Pulmonary artery endothelial cell (primary cell): ENCODE measurements at regions not wholly inside any gene's neighbourhood (a gene's known extent, or its start where the extent isn't known, plus 50 kb on each side); places are given as distances from the start of the nearest gene placed in this dataset.

Experiments
- DNase-seq: peaks from one replicate; pipeline ENCODE4 v3.0.0-alpha.2; 2011; ENCODE audit warnings: low read depth, low spot score

GRCh38 chr11:80379620-80380278 lies 938.9 kb upstream of the TENM4 start:
- DNase-seq, result no peak

- DNase-seq, result no peak
Measured at GRCh38 chr11:80371931-80372330, 931.1 kb upstream of the TENM4 start.

- DNase-seq, result no peak
Measured at GRCh38 chr11:80365980-80366379, 925.1 kb upstream of the TENM4 start.

- DNase-seq, result no peak
Measured at GRCh38 chr11:80365076-80365725, 924.4 kb upstream of the TENM4 start.

- DNase-seq, result no peak
Measured at GRCh38 chr11:80362563-80363340, 921.9 kb upstream of the TENM4 start.

- DNase-seq, result no peak
Measured at GRCh38 chr11:80355251-80355650, 914.4 kb upstream of the TENM4 start.

- DNase-seq, result no peak
Measured at GRCh38 chr11:80350541-80350940, 909.7 kb upstream of the TENM4 start.

- no peak for DNase-seq
Measured at GRCh38 chr11:80349997-80350396, 909.2 kb upstream of the TENM4 start.

GRCh38 chr11:80346353-80347059 lies 905.7 kb upstream of the TENM4 start:
- DNase-seq, result no peak

- no peak for DNase-seq
Measured at GRCh38 chr11:80343436-80343835, 902.6 kb upstream of the TENM4 start.

- no peak for DNase-seq
Measured at GRCh38 chr11:80338231-80338630, 897.4 kb upstream of the TENM4 start.

- no peak for DNase-seq
Measured at GRCh38 chr11:80331694-80332093, 890.9 kb upstream of the TENM4 start.

- no peak for DNase-seq
Measured at GRCh38 chr11:80330264-80330663, 889.4 kb upstream of the TENM4 start.

- no peak for DNase-seq
Measured at GRCh38 chr11:80328774-80329173, 887.9 kb upstream of the TENM4 start.

GRCh38 chr11:80327956-80328614 lies 887.3 kb upstream of the TENM4 start:
- DNase-seq, result no peak

- no peak for DNase-seq
Measured at GRCh38 chr11:80321786-80322185, 881.0 kb upstream of the TENM4 start.

GRCh38 chr11:80320765-80321164 lies 879.9 kb upstream of the TENM4 start:
- DNase-seq, result no peak

- no peak for DNase-seq
Measured at GRCh38 chr11:80320226-80320625, 879.4 kb upstream of the TENM4 start.

- DNase-seq, result no peak
Measured at GRCh38 chr11:80317612-80318011, 876.8 kb upstream of the TENM4 start.

- no peak for DNase-seq
Measured at GRCh38 chr11:80315200-80315599, 874.4 kb upstream of the TENM4 start.

GRCh38 chr11:80309301-80309700 lies 868.5 kb upstream of the TENM4 start:
- DNase-seq, result no peak
